CD4-positive, alpha-beta T cell treated with Interleukin-12 subunit alpha and Interleukin-12 subunit beta, for 1 hour (primary cell): ENCODE measurements at regions not wholly inside any gene's neighbourhood (a gene's known extent, or its start where the extent isn't known, plus 50 kb on each side); places are given as distances from the start of the nearest gene placed in this dataset.
"Not testable (repeated sequence)": the region's sequence is repeated elsewhere in the genome, so short reads cannot be mapped to it uniquely, and the experiment has no call there.

ENCODE experiments used
- DNase-seq: peaks from one replicate; pipeline ENCODE4 v3.0.0-alpha.2; 2020

- DNase-seq, result no peak
Measured at GRCh38 chr18:10319914-10320600, 134.4 kb upstream of the APCDD1 start.

- no peak for DNase-seq
Measured at GRCh38 chr18:10320791-10321190, 133.6 kb upstream of the APCDD1 start.

GRCh38 chr18:10321576-10321975 lies 132.9 kb upstream of the APCDD1 start:
- DNase-seq, result no peak

GRCh38 chr18:10322004-10322403 lies 132.4 kb upstream of the APCDD1 start:
- no peak for DNase-seq

- DNase-seq, result no peak
Measured at GRCh38 chr18:10322435-10322834, 132.0 kb upstream of the APCDD1 start.

GRCh38 chr18:10329101-10329500 lies 125.3 kb upstream of the APCDD1 start:
- DNase-seq, result no peak

GRCh38 chr18:10330428-10330827 lies 124.0 kb upstream of the APCDD1 start:
- DNase-seq, result no peak

- no peak for DNase-seq
Measured at GRCh38 chr18:10332452-10332851, 122.0 kb upstream of the APCDD1 start.

- no peak for DNase-seq
Measured at GRCh38 chr18:10336749-10337350, 117.6 kb upstream of the APCDD1 start.

- no peak for DNase-seq
Measured at GRCh38 chr18:10340821-10341220, 113.6 kb upstream of the APCDD1 start.

GRCh38 chr18:10343778-10344177 lies 110.7 kb upstream of the APCDD1 start:
- no peak for DNase-seq

- DNase-seq, result no peak
Measured at GRCh38 chr18:10346749-10347415, 107.6 kb upstream of the APCDD1 start.

- no peak for DNase-seq
Measured at GRCh38 chr18:10349561-10349960, 104.9 kb upstream of the APCDD1 start.

- no peak for DNase-seq
Measured at GRCh38 chr18:10350661-10351060, 103.8 kb upstream of the APCDD1 start.

GRCh38 chr18:10351219-10351818 lies 103.1 kb upstream of the APCDD1 start:
- DNase-seq, result no peak

- no peak for DNase-seq
Measured at GRCh38 chr18:10351858-10352257, 102.6 kb upstream of the APCDD1 start.

- DNase-seq, result no peak
Measured at GRCh38 chr18:10352671-10353070, 101.8 kb upstream of the APCDD1 start.

GRCh38 chr18:10353791-10354190 lies 100.6 kb upstream of the APCDD1 start:
- no peak for DNase-seq

GRCh38 chr18:10354241-10354811 lies 100.1 kb upstream of the APCDD1 start:
- DNase-seq, result no peak

GRCh38 chr18:10354890-10355289 lies 99.5 kb upstream of the APCDD1 start:
- no peak for DNase-seq

GRCh38 chr18:10356999-10357398 lies 97.4 kb upstream of the APCDD1 start:
- DNase-seq, result not testable (repeated sequence)

GRCh38 chr18:10361660-10362059 lies 92.8 kb upstream of the APCDD1 start:
- DNase-seq, result no peak

GRCh38 chr18:10365021-10365500 lies 89.4 kb upstream of the APCDD1 start:
- DNase-seq, result no peak
